Neural progenitor cell (in vitro differentiated cells): ENCODE measurements at regions not wholly inside any gene's neighbourhood (a gene's known extent, or its start where the extent isn't known, plus 50 kb on each side); places are given as distances from the start of the nearest gene placed in this dataset.

Experiments
- EZH2 ChIP-seq: fragments of 200-600 bp; sonication (generic); IDR thresholded peaks from 2 replicates; pipeline ENCODE4 v1.6.1; 2017; ENCODE audit warnings: antibody characterized with exemption, mild to moderate bottlenecking, moderate library complexity
- EZH2phosphoT487 ChIP-seq: fragments of 200-600 bp; sonication (generic); IDR thresholded peaks from 2 replicates; pipeline ENCODE4 v1.6.1; 2017; ENCODE audit warnings: antibody characterized with exemption
- TF ChIP-seq, protein P1 (sequence below): fragments of 200-600 bp; sonication (generic); IDR thresholded peaks from 2 replicates; pipeline ENCODE4 v1.5.1; 2017; ENCODE audit warnings: antibody characterized with exemption, mild to moderate bottlenecking

DNA sequence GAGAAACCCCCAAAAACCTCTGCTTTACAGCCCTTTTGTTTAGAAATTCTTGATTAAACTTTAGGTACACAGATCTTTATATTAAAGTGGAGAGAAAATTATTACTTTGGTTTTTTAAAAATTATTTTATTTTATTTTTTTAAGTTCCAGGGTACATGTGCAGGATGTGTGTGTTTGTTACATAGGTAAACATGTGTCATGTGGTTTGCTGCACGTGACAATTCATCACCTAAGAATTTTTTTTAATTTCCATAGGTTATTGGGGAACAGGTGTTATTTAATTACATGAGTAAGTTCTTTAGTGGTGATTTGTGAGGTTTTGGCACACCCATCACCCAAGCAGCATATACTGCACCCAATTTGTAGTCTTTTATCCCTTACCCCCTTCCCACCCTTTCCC lies 581.7 kb downstream of the CSNK1G3 start:
- TF ChIP-seq, protein P1, sequence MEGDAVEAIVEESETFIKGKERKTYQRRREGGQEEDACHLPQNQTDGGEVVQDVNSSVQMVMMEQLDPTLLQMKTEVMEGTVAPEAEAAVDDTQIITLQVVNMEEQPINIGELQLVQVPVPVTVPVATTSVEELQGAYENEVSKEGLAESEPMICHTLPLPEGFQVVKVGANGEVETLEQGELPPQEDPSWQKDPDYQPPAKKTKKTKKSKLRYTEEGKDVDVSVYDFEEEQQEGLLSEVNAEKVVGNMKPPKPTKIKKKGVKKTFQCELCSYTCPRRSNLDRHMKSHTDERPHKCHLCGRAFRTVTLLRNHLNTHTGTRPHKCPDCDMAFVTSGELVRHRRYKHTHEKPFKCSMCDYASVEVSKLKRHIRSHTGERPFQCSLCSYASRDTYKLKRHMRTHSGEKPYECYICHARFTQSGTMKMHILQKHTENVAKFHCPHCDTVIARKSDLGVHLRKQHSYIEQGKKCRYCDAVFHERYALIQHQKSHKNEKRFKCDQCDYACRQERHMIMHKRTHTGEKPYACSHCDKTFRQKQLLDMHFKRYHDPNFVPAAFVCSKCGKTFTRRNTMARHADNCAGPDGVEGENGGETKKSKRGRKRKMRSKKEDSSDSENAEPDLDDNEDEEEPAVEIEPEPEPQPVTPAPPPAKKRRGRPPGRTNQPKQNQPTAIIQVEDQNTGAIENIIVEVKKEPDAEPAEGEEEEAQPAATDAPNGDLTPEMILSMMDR, result no peak
- TF ChIP-seq EZH2 (no peak), EZH2phosphoT487 (no peak)
